ENCODE measurements at regions not wholly inside any gene's neighbourhood (a gene's known extent, or its start where the extent isn't known, plus 50 kb on each side); places are given as distances from the start of the nearest gene placed in this dataset.

DNA sequence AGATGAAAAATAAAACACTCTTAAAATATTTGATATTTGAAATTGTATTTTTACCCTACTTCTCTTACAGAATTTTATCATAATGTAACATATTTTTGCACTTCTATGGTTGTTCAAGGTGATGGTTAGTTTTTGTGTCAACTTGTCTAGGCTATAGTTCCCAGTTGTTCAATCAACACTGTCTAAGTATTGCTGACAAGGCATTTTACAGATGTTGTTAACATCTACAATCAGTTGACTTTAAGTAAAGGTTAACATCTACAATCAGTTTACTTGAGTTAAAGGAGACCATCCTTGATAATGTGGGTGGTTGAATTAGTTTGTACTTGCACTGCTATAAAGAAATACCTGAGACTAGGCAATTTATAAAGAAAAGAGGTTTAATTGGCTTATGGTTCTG lies 206.5 kb downstream of the AEBP2 start:
- intact Hi-C loops (cut with micrococcal nuclease), result no loop called here
- no peak for ATAC-seq

DNA sequence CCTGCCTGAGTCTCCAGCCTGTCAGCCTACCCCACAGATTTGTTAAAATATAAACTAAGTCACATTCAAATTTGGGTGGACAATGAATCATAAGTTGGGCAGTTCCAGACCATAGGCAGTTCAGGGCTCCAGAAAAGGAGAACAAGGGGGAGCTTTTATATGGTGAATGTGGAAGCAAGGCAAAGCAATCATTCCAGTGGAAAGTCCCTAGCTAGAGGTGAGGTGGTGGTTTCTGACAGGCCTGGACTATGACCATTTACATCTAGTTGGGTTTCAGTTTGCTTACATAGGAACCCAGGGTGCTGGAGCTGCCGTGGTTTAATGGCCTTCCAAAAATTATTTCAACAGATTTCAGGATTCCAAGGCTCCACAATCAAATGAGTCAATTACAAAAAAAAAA lies 207.3 kb downstream of the AEBP2 start:
- Histone ChIP-seq H3K36me3 (ENCODE audit: control insufficient read depth in 1 of 2, insufficient read depth in 2 of 2, low read length in 2 of 2) (no peaks in the 10 kb centered on the region), H3K4me2 (ENCODE audit: low read length) (no peak overlapping the region), H3K79me2 (ENCODE audit: insufficient read depth, low read length) (no peaks in the 10 kb centered on the region), H3K27me3 (ENCODE audit: insufficient read depth, low read length) (no peaks in the 10 kb centered on the region), H3K9me3 (ENCODE audit: control insufficient read depth in 1 of 2, insufficient read depth in 1 of 2, low read depth in 1 of 2, low read length in 2 of 2) (no peaks in the 10 kb centered on the region), H3K4me3 (replicated peaks in 1 of 2; ENCODE audit: low read depth in 1 of 2, low read length in 2 of 2) (no peak overlapping the region), H3K9me2 (ENCODE audit: insufficient read depth) (no peaks in the 10 kb centered on the region), H2AFZ (ENCODE audit: low read depth, low read length, poor library complexity, severe bottlenecking) (no peak overlapping the region), H3K9ac (ENCODE audit: low read length) (no peak overlapping the region), H3K4me1 (ENCODE audit: control insufficient read depth in 1 of 2, insufficient read depth in 2 of 2, low read length in 2 of 2) (no peaks in the 10 kb centered on the region), H4K20me1 (ENCODE audit: insufficient read depth) (no peaks in the 10 kb centered on the region), H3K27ac (ENCODE audit: low read depth, low read length) (no peak overlapping the region)
- ChIA-PET RAD21 (ENCODE audit: low non-redundant PET in 1 of 2, low total read pairs in 2 of 2, uncharacterized antibody in 2 of 2, unreplicated experiment in 2 of 2) (no interaction called here), POLR2A (no interaction called here), CTCF (no interaction called here)
- no TSS peak for BruUV-seq (replicated peaks)
- ATAC-seq (no peak), DNase-seq (ENCODE audit: low read depth, low spot score) (no peak)
- intact Hi-C loops (cut with micrococcal nuclease), result no loop called here
- TF ChIP-seq POLR2A (IDR thresholded peaks at IDR 0.05; ENCODE audit: borderline replicate concordance, extremely low read depth, insufficient read depth, insufficient read length) (no peak), SIN3A (IDR thresholded peaks at IDR 0.05; ENCODE audit: low read depth) (no peak), ZNF274 (IDR thresholded peaks at IDR 0.05; ENCODE audit: low read depth, low read length) (no peak), POLR2AphosphoS5 (IDR thresholded peaks at IDR 0.05; ENCODE audit: low read depth, low read length) (no peak), FOSL1 (IDR thresholded peaks at IDR 0.05; ENCODE audit: low read depth) (no peak), CBX3 (IDR thresholded peaks at IDR 0.05; ENCODE audit: low read depth) (no peak), YY1 (IDR thresholded peaks at IDR 0.05; ENCODE audit: extremely low read depth, insufficient replicate concordance, low read depth, low read length) (no peak), CEBPB (IDR thresholded peaks at IDR 0.05; ENCODE audit: low read depth) (no peak), SRF (IDR thresholded peaks at IDR 0.05; ENCODE audit: low read depth) (no peak), RAD21 (IDR thresholded peaks at IDR 0.05; ENCODE audit: low read depth) (no peak), EGR1 (IDR thresholded peaks at IDR 0.05; ENCODE audit: low read depth) (no peak), ZFX (IDR thresholded peaks at IDR 0.05) (no peak), SP1 (IDR thresholded peaks at IDR 0.05; ENCODE audit: low read depth) (no peak)
- TF ChIP-seq, protein P1, sequence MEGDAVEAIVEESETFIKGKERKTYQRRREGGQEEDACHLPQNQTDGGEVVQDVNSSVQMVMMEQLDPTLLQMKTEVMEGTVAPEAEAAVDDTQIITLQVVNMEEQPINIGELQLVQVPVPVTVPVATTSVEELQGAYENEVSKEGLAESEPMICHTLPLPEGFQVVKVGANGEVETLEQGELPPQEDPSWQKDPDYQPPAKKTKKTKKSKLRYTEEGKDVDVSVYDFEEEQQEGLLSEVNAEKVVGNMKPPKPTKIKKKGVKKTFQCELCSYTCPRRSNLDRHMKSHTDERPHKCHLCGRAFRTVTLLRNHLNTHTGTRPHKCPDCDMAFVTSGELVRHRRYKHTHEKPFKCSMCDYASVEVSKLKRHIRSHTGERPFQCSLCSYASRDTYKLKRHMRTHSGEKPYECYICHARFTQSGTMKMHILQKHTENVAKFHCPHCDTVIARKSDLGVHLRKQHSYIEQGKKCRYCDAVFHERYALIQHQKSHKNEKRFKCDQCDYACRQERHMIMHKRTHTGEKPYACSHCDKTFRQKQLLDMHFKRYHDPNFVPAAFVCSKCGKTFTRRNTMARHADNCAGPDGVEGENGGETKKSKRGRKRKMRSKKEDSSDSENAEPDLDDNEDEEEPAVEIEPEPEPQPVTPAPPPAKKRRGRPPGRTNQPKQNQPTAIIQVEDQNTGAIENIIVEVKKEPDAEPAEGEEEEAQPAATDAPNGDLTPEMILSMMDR (IDR thresholded peaks at IDR 0.05 in 2 of 3, conservative IDR thresholded peaks at IDR 0.05 in 1 of 3; ENCODE audit: borderline replicate concordance in 1 of 3, insufficient read depth in 1 of 3, low read depth in 2 of 3, low read length in 2 of 3), result no peak
- TF ChIP-seq, protein P2, sequence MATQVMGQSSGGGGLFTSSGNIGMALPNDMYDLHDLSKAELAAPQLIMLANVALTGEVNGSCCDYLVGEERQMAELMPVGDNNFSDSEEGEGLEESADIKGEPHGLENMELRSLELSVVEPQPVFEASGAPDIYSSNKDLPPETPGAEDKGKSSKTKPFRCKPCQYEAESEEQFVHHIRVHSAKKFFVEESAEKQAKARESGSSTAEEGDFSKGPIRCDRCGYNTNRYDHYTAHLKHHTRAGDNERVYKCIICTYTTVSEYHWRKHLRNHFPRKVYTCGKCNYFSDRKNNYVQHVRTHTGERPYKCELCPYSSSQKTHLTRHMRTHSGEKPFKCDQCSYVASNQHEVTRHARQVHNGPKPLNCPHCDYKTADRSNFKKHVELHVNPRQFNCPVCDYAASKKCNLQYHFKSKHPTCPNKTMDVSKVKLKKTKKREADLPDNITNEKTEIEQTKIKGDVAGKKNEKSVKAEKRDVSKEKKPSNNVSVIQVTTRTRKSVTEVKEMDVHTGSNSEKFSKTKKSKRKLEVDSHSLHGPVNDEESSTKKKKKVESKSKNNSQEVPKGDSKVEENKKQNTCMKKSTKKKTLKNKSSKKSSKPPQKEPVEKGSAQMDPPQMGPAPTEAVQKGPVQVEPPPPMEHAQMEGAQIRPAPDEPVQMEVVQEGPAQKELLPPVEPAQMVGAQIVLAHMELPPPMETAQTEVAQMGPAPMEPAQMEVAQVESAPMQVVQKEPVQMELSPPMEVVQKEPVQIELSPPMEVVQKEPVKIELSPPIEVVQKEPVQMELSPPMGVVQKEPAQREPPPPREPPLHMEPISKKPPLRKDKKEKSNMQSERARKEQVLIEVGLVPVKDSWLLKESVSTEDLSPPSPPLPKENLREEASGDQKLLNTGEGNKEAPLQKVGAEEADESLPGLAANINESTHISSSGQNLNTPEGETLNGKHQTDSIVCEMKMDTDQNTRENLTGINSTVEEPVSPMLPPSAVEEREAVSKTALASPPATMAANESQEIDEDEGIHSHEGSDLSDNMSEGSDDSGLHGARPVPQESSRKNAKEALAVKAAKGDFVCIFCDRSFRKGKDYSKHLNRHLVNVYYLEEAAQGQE (IDR thresholded peaks at IDR 0.05; ENCODE audit: low read depth), result no peak

More for the DNA sequence above, 206.5 kb downstream of the AEBP2 start:
- ChIA-PET CTCF (no interaction called here), POLR2A (no interaction called here), RAD21 (ENCODE audit: low non-redundant PET in 1 of 2, low total read pairs in 2 of 2, uncharacterized antibody in 2 of 2, unreplicated experiment in 2 of 2) (no interaction called here)
- Histone ChIP-seq H3K36me3 (ENCODE audit: control insufficient read depth in 1 of 2, insufficient read depth in 2 of 2, low read length in 2 of 2) (no peaks in the 10 kb centered on the region), H2AFZ (ENCODE audit: low read depth, low read length, poor library complexity, severe bottlenecking) (no peak overlapping the region), H4K20me1 (ENCODE audit: insufficient read depth) (no peaks in the 10 kb centered on the region), H3K4me3 (replicated peaks in 1 of 2; ENCODE audit: low read depth in 1 of 2, low read length in 2 of 2) (no peak overlapping the region), H3K27me3 (ENCODE audit: insufficient read depth, low read length) (no peaks in the 10 kb centered on the region), H3K9ac (ENCODE audit: low read length) (no peak overlapping the region), H3K4me2 (ENCODE audit: low read length) (no peak overlapping the region), H3K9me3 (ENCODE audit: control insufficient read depth in 1 of 2, insufficient read depth in 1 of 2, low read depth in 1 of 2, low read length in 2 of 2) (no peaks in the 10 kb centered on the region), H3K79me2 (ENCODE audit: insufficient read depth, low read length) (no peaks in the 10 kb centered on the region), H3K9me2 (ENCODE audit: insufficient read depth) (no peaks in the 10 kb centered on the region), H3K27ac (ENCODE audit: low read depth, low read length) (no peak overlapping the region), H3K4me1 (ENCODE audit: control insufficient read depth in 1 of 2, insufficient read depth in 2 of 2, low read length in 2 of 2) (no peaks in the 10 kb centered on the region)
- TF ChIP-seq EZH2phosphoT487 (IDR thresholded peaks at IDR 0.05; ENCODE audit: borderline replicate concordance), result no peak
- DNase-seq (ENCODE audit: low read depth, low spot score), result no peak
- no TSS peak for BruUV-seq (replicated peaks)
